Keratinocyte (primary cell): ENCODE measurements at regions not wholly inside any gene's neighbourhood (a gene's known extent, or its start where the extent isn't known, plus 50 kb on each side); places are given as distances from the start of the nearest gene placed in this dataset.

Experiments used
- DNase-seq: peaks from one replicate; pipeline ENCODE4 v3.0.0-alpha.2; 2011; ENCODE audit warnings: low read depth, missing footprints, low spot score
- FAIRE-seq: peaks from 2 replicates; lab custom pipeline; 2011; peaks lifted over from hg19 to GRCh38; lab: Jason Lieb, UNC
- H2AFZ ChIP-seq: 2 replicates; pipeline ENCODE4 v1.6.0; 2012; ENCODE audit warnings: low read length, control low read depth, inconsistent platforms; ENCODE audit not compliant: control insufficient read depth
- H3K27ac ChIP-seq: 2 replicates; pipeline ENCODE4 v1.5.1; 2011; ENCODE audit warnings: low read length; ENCODE audit not compliant: control insufficient read depth, insufficient read depth
- H3K27me3 ChIP-seq: 3 replicates; pipeline ENCODE4 v1.6.0; 2011; ENCODE audit warnings: low read length; ENCODE audit not compliant: control insufficient read depth, insufficient read depth; ENCODE audit errors: extremely low read depth
- H3K36me3 ChIP-seq, 2 experiments: 2 replicates in 1 of 2; 3 replicates in 1 of 2; pipeline ENCODE4 v1.5.1; 2011; ENCODE audit warnings: low read length in 2 of 2, mild to moderate bottlenecking in 1 of 2; ENCODE audit not compliant: control insufficient read depth in 2 of 2, insufficient read depth in 2 of 2; ENCODE audit errors: extremely low read depth in 1 of 2
- H3K4me1 ChIP-seq: 3 replicates; pipeline ENCODE4 v1.5.1; 2011; ENCODE audit warnings: low read length; ENCODE audit not compliant: control insufficient read depth, insufficient read depth; ENCODE audit errors: extremely low read depth
- H3K4me2 ChIP-seq: 3 replicates; pipeline ENCODE4 v1.6.0; 2011; ENCODE audit warnings: low read depth, low read length; ENCODE audit not compliant: control insufficient read depth, insufficient read depth; ENCODE audit errors: extremely low read depth
- H3K4me3 ChIP-seq, 3 experiments: fragments of 200-600 bp in 1 of 3; sonication (generic) in 1 of 3; 2 replicates in 2 of 3; 3 replicates in 1 of 3; pipeline ENCODE4 v1.5.1; 2011 to 2016; ENCODE audit warnings: low read length in 3 of 3, mild to moderate bottlenecking in 3 of 3, control low read depth in 2 of 3, inconsistent platforms in 1 of 3, low read depth in 1 of 3, mixed read lengths in 1 of 3, mixed run types in 1 of 3, moderate library complexity in 1 of 3; ENCODE audit not compliant: control insufficient read depth in 2 of 3, insufficient read depth in 2 of 3; ENCODE audit errors: extremely low read depth in 1 of 3
- H3K79me2 ChIP-seq: 2 replicates; pipeline ENCODE4 v1.6.0; 2012; ENCODE audit warnings: low read length; ENCODE audit not compliant: control insufficient read depth, insufficient read depth
- H3K9ac ChIP-seq: 3 replicates; pipeline ENCODE4 v1.6.0; 2011; ENCODE audit warnings: low read length; ENCODE audit not compliant: control insufficient read depth, insufficient read depth; ENCODE audit errors: extremely low read depth
- H3K9me1 ChIP-seq: 3 replicates; pipeline ENCODE4 v1.6.0; 2011; ENCODE audit warnings: low read length; ENCODE audit not compliant: control insufficient read depth, insufficient read depth; ENCODE audit errors: extremely low read depth
- H3K9me3 ChIP-seq: 2 replicates; pipeline ENCODE4 v1.5.1; 2012; ENCODE audit warnings: low read depth, low read length; ENCODE audit not compliant: control insufficient read depth
- H4K20me1 ChIP-seq: 3 replicates; pipeline ENCODE4 v1.6.0; 2011; ENCODE audit warnings: low read length; ENCODE audit not compliant: control insufficient read depth, insufficient read depth; ENCODE audit errors: extremely low read depth
- EZH2 ChIP-seq: IDR thresholded peaks from one replicate; pipeline ENCODE4 v1.6.1; 2012; ENCODE audit warnings: inconsistent platforms, mild to moderate bottlenecking, low read length, moderate library complexity
- dilution Hi-C: fragments of 300-500 bp; cut with MboI; formaldehyde crosslinking; loops from one replicate; pipeline ENCODE4 v1.7.0; 2020; ENCODE audit warnings: low sequenced_read_pairs; ENCODE audit not compliant: extremely low pct_ligation_motif_present
- TF ChIP-seq, protein P1 (sequence below), 3 experiments: IDR thresholded peaks in 1 of 3; conservative IDR thresholded peaks in 1 of 3; optimal IDR thresholded peaks in 1 of 3; 2 replicates in 2 of 3; 3 replicates in 1 of 3; pipeline versions ENCODE3 to v1.5.1; 2011; ENCODE audit warnings: low read length in 3 of 3, mild to moderate bottlenecking in 3 of 3, moderate library complexity in 2 of 3, control low read depth in 1 of 3, inconsistent platforms in 1 of 3; ENCODE audit not compliant: insufficient read depth in 2 of 3; ENCODE audit errors: extremely low read depth in 1 of 3

DNA sequence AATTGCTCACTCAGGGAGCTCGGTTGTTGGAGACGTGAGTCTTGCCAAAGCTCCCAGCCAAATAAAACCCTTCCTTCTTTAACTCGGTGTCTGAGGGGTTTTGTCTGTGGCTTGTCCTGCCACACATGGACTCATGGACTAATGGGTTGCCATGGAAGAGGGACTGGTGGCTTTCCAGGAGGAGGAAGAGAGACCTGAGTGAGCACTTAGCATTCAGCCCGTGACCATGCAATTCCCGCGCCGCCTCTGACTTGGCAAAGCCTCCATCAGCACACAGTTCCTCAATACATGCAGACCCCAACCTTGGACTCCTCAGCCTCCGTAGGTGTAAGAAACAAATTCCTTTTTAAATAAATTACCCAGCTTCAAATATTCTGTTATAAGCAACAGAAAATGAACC, 57.3 kb upstream of the TMEM18 start:
- DNase-seq, result no peak
- H3K9me1 ChIP-seq, result no peaks in the 10 kb centered on the region
- H2AFZ ChIP-seq, result no peak overlapping the region
- no peaks in the 10 kb centered on the region for H3K36me3 ChIP-seq
- no peaks in the 10 kb centered on the region for H4K20me1 ChIP-seq
- no peak overlapping the region for H3K9ac ChIP-seq
- peaks cover 1% of the 10 kb centered on the region for H3K4me1 ChIP-seq
- no peaks in the 10 kb centered on the region for H3K9me3 ChIP-seq
- H3K27ac ChIP-seq, result no peak overlapping the region
- no peak overlapping the region for H3K4me3 ChIP-seq
- FAIRE-seq, result no peak
- no peaks in the 10 kb centered on the region for H3K79me2 ChIP-seq
- no peak overlapping the region for H3K4me2 ChIP-seq
- TF ChIP-seq, protein P1, sequence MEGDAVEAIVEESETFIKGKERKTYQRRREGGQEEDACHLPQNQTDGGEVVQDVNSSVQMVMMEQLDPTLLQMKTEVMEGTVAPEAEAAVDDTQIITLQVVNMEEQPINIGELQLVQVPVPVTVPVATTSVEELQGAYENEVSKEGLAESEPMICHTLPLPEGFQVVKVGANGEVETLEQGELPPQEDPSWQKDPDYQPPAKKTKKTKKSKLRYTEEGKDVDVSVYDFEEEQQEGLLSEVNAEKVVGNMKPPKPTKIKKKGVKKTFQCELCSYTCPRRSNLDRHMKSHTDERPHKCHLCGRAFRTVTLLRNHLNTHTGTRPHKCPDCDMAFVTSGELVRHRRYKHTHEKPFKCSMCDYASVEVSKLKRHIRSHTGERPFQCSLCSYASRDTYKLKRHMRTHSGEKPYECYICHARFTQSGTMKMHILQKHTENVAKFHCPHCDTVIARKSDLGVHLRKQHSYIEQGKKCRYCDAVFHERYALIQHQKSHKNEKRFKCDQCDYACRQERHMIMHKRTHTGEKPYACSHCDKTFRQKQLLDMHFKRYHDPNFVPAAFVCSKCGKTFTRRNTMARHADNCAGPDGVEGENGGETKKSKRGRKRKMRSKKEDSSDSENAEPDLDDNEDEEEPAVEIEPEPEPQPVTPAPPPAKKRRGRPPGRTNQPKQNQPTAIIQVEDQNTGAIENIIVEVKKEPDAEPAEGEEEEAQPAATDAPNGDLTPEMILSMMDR (optimal IDR thresholded peaks at IDR 0.05 in 1 of 3, IDR thresholded peaks at IDR 0.05 in 1 of 3, conservative IDR thresholded peaks at IDR 0.05 in 1 of 3; ENCODE audit: extremely low read depth in 1 of 3, insufficient read depth in 2 of 3, low read length in 3 of 3), result no peak
- no peak for TF ChIP-seq EZH2
- dilution Hi-C loops, result no loop called here
- no peaks in the 10 kb centered on the region for H3K27me3 ChIP-seq

DNA sequence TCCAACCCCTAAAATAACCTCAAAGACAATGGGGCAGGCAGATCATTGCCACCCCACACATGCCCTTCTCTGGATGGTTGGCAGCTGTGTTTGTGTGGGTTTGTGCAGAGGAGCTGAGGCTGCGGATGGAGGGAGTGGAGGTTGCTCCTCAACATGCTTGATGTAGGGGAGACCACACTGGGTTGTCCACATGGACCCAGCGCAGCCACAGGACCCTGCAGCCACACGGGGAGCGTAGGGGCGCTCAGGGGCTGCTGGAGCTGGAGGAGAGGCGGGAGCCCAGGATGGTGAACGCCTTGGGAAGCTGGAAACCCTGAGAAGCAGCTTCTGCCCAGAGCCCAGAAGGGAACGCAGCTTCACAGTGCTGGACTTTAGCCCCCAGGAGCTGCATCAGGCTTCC, 56.3 kb upstream of the TMEM18 start:
- no peaks in the 10 kb centered on the region for H3K27me3 ChIP-seq
- no peak overlapping the region for H3K4me2 ChIP-seq
- no peak for DNase-seq
- FAIRE-seq, result no peak
- H3K36me3 ChIP-seq, result no peaks in the 10 kb centered on the region
- no peak for TF ChIP-seq EZH2
- TF ChIP-seq, protein P1 (optimal IDR thresholded peaks at IDR 0.05 in 1 of 3, IDR thresholded peaks at IDR 0.05 in 1 of 3, conservative IDR thresholded peaks at IDR 0.05 in 1 of 3; ENCODE audit: extremely low read depth in 1 of 3, insufficient read depth in 2 of 3, low read length in 3 of 3), result no peak
- H3K27ac ChIP-seq, result no peak overlapping the region
- no peak overlapping the region for H3K4me3 ChIP-seq
- no peak overlapping the region for H2AFZ ChIP-seq
- no peaks in the 10 kb centered on the region for H3K4me1 ChIP-seq
- no peaks in the 10 kb centered on the region for H4K20me1 ChIP-seq
- dilution Hi-C loops, result no loop called here
- no peaks in the 10 kb centered on the region for H3K79me2 ChIP-seq
- no peaks in the 10 kb centered on the region for H3K9me1 ChIP-seq
- H3K9me3 ChIP-seq, result no peaks in the 10 kb centered on the region
- no peak overlapping the region for H3K9ac ChIP-seq
